GM23248 (cell line): ENCODE measurements at regions not wholly inside any gene's neighbourhood (a gene's known extent, or its start where the extent isn't known, plus 50 kb on each side); places are given as distances from the start of the nearest gene placed in this dataset.

ENCODE experiments used
- DNase-seq: peaks from one replicate; pipeline ENCODE4 v3.0.0-alpha.2; 2015
- H2AFZ ChIP-seq: fragments of 200-600 bp; sonication (generic); 2 replicates; pipeline ENCODE4 v1.6.1; 2016; ENCODE audit warnings: antibody characterized with exemption
- H3F3A ChIP-seq: fragments of 200-600 bp; sonication (generic); 2 replicates; pipeline ENCODE4 v1.6.1; 2016; ENCODE audit warnings: mild to moderate bottlenecking, antibody characterized with exemption, mixed run types; ENCODE audit not compliant: insufficient read depth
- H3K27ac ChIP-seq: fragments of 200-600 bp; sonication (generic); 2 replicates; pipeline ENCODE4 v1.5.1; 2016; ENCODE audit warnings: mild to moderate bottlenecking
- H3K27me3 ChIP-seq: fragments of 200-600 bp; sonication (generic); replicated peaks from 2 replicates; pipeline ENCODE4 v1.6.1; 2016; ENCODE audit warnings: mild to moderate bottlenecking; ENCODE audit not compliant: insufficient read depth
- H3K36me3 ChIP-seq: fragments of 200-600 bp; sonication (generic); 2 replicates; pipeline ENCODE4 v1.6.1; 2016; ENCODE audit warnings: low read depth, mild to moderate bottlenecking
- H3K4me1 ChIP-seq: fragments of 200-600 bp; sonication (generic); 2 replicates; pipeline ENCODE4 v1.6.1; 2016; ENCODE audit warnings: mild to moderate bottlenecking; ENCODE audit not compliant: insufficient read depth
- H3K4me2 ChIP-seq: fragments of 200-600 bp; sonication (generic); one replicate; pipeline ENCODE4 v1.6.1; 2016; ENCODE audit warnings: mild to moderate bottlenecking; ENCODE audit not compliant: unreplicated experiment
- H3K4me3 ChIP-seq: fragments of 200-600 bp; sonication (generic); 2 replicates; pipeline ENCODE4 v1.5.1; 2016; ENCODE audit warnings: mild to moderate bottlenecking
- H3K79me2 ChIP-seq: fragments of 200-600 bp; sonication (generic); 2 replicates; pipeline ENCODE4 v1.6.1; 2016; ENCODE audit warnings: mild to moderate bottlenecking; ENCODE audit not compliant: insufficient read depth
- H3K9ac ChIP-seq: fragments of 200-600 bp; sonication (generic); 2 replicates; pipeline ENCODE4 v1.6.1; 2016; ENCODE audit warnings: mild to moderate bottlenecking
- H3K9me2 ChIP-seq: fragments of 200-600 bp; sonication (generic); 2 replicates; pipeline ENCODE4 v1.6.1; 2016; ENCODE audit warnings: mixed run types, mild to moderate bottlenecking, moderate library complexity; ENCODE audit not compliant: insufficient read depth
- H3K9me3 ChIP-seq: fragments of 200-600 bp; sonication (generic); one replicate; pipeline ENCODE4 v1.6.1; 2017; ENCODE audit warnings: low read depth
- H4K20me1 ChIP-seq: fragments of 200-600 bp; sonication (generic); 2 replicates; pipeline ENCODE4 v1.6.0; 2016; ENCODE audit not compliant: insufficient read depth
- EZH2 ChIP-seq: fragments of 200-600 bp; sonication (generic); IDR thresholded peaks from 2 replicates; pipeline ENCODE4 v1.6.1; 2018; ENCODE audit warnings: antibody characterized with exemption, mild to moderate bottlenecking; ENCODE audit not compliant: insufficient read depth, poor library complexity, severe bottlenecking
- EZH2phosphoT487 ChIP-seq: fragments of 200-600 bp; sonication (generic); IDR thresholded peaks from 2 replicates; pipeline ENCODE4 v1.6.1; 2018; ENCODE audit warnings: antibody characterized with exemption, moderate library complexity, mild to moderate bottlenecking, low read depth; ENCODE audit not compliant: insufficient read depth
- WGBS, 2 experiments: methylation state at CpG; one replicate each; pipeline ENCODE4 v1.1.6; 2015 to 2017; ENCODE audit warnings: low lambda C conversion rate in 2 of 2, low coverage in 1 of 2; ENCODE audit errors: missing lambda C conversion rate in 2 of 2; 5-methylcytosine and 5-hydroxymethylcytosine counted together
- in situ Hi-C: fragments of 300-500 bp; cut with MboI; formaldehyde crosslinking; loops from 2 replicates; pipeline ENCODE4 v1.15.0; 2020

DNA sequence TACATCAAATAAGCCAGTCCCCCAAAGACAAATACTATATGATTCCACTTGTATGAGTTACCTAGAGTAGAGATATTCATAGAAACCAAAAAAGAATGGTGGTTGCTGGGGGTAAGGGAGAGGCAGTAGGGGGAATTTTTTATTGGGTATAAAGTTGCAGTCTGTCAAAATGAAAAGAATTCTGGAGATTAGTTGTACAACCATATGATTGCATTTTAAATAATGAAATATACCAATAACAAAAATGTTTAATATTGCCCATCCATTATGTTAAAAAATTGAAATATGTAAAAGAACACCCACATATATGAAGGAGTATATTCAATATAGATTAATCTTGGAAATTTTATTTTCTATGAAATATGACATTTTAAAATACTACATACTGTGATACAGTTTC is 1383.5 kb downstream of the FSCB start:
- in situ Hi-C loops = no loop called here
- Histone ChIP-seq H3K4me3 (no peak overlapping the region), H3K27me3 (no peaks in the 10 kb centered on the region), H2AFZ (no peak overlapping the region), H3K36me3 (no peaks in the 10 kb centered on the region), H3K4me2 (no peak overlapping the region), H3K9me3 (no peaks in the 10 kb centered on the region), H3K27ac (no peak overlapping the region), H3F3A (no peaks in the 10 kb centered on the region), H3K4me1 (no peaks in the 10 kb centered on the region), H3K9ac (no peak overlapping the region), H3K9me2 (no peaks in the 10 kb centered on the region), H3K79me2 (no peaks in the 10 kb centered on the region), H4K20me1 (no peaks in the 10 kb centered on the region)
- DNase-seq = no peak
- TF ChIP-seq EZH2phosphoT487 (no peak), EZH2 (no peak)

DNA sequence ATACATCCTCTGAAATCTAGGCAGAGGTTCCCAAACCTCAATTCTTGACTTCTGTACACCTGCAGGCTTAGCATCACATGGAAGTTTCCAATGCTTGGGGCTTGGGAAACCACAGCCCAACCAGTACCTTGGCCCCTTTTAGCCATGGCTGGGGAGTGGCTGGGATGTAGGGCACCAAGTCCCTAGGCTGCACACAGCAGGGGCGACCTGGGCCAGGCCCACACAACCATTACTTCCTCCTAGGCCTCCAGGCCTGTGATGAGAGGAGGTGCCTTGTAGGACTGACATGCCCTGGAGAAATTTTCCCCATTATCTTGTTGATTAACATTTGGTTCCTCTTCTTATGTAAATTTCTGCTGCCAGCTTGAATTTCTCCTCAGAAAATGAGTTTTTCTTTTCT is 1387.4 kb downstream of the FSCB start:
- no peak overlapping the region for H3K9ac ChIP-seq
- TF ChIP-seq EZH2 (no peak), EZH2phosphoT487 (no peak)
- H3K36me3 ChIP-seq = no peaks in the 10 kb centered on the region
- H4K20me1 ChIP-seq = no peaks in the 10 kb centered on the region
- no peak overlapping the region for H2AFZ ChIP-seq
- H3K4me2 ChIP-seq = no peak overlapping the region
- no peaks in the 10 kb centered on the region for H3K79me2 ChIP-seq
- in situ Hi-C loops = no loop called here
- no peaks in the 10 kb centered on the region for H3K9me3 ChIP-seq
- no peak for DNase-seq
- no peaks in the 10 kb centered on the region for H3K4me1 ChIP-seq
- no peaks in the 10 kb centered on the region for H3K9me2 ChIP-seq
- 0% methylated on average over 1 of the region's 1 CpG for WGBS, 2 experiments
- H3K4me3 ChIP-seq = no peak overlapping the region
- no peaks in the 10 kb centered on the region for H3K27me3 ChIP-seq
- no peaks in the 10 kb centered on the region for H3F3A ChIP-seq
- H3K27ac ChIP-seq = no peak overlapping the region

- in situ Hi-C loops = no loop called here
- H3K9me2 ChIP-seq = no peaks in the 10 kb centered on the region
- no peak overlapping the region for H3K4me2 ChIP-seq
- H2AFZ ChIP-seq = no peak overlapping the region
- 0 to 1% methylated on average over 3 of the region's 3 CpGs for WGBS, 2 experiments
- no peak for TF ChIP-seq EZH2phosphoT487
- H3K4me1 ChIP-seq = no peaks in the 10 kb centered on the region
- H3K36me3 ChIP-seq = no peaks in the 10 kb centered on the region
- H3F3A ChIP-seq = no peaks in the 10 kb centered on the region
- H3K9ac ChIP-seq = no peak overlapping the region
- H3K9me3 ChIP-seq = no peaks in the 10 kb centered on the region
- no peak for DNase-seq
- no peaks in the 10 kb centered on the region for H3K27me3 ChIP-seq
- no peak overlapping the region for H3K4me3 ChIP-seq
- H3K27ac ChIP-seq = no peak overlapping the region
- H3K79me2 ChIP-seq = no peaks in the 10 kb centered on the region
- no peaks in the 10 kb centered on the region for H4K20me1 ChIP-seq
Observed at GRCh38 chr14:43116341-43116740, 1390.7 kb downstream of the FSCB start.

DNA sequence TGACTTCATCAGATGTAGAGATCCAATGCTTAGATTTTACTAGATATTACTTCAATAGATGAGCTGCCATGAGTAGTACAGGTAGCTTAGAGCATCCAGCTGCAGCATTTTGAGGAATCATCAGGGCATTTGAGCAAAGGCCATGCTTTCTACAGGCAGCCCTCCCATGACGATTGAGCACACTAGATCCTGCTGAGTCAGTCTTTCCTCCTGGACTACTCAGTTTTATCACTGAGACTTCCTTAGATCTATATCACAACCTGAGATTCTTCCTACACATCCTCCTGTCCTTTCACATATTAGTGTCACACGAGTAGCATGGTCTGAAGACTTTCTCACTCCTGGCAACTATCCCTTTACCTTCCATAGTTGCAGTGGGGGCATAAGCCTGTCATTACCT is 1401.8 kb downstream of the FSCB start:
- Histone ChIP-seq H3K9me2 (no peaks in the 10 kb centered on the region), H3K36me3 (no peaks in the 10 kb centered on the region), H3K79me2 (no peaks in the 10 kb centered on the region), H3K9ac (no peak overlapping the region), H3K4me2 (no peak overlapping the region), H3K27ac (no peak overlapping the region), H3F3A (no peaks in the 10 kb centered on the region), H4K20me1 (no peaks in the 10 kb centered on the region), H3K9me3 (no peaks in the 10 kb centered on the region), H3K4me1 (no peaks in the 10 kb centered on the region), H2AFZ (no peak overlapping the region), H3K4me3 (no peak overlapping the region), H3K27me3 (no peaks in the 10 kb centered on the region)
- no peak for DNase-seq
- no peak for TF ChIP-seq EZH2phosphoT487
- in situ Hi-C loops = no loop called here
- WGBS, 2 experiments = 20 to 24% methylated on average over 2 of the region's 2 CpGs

DNA sequence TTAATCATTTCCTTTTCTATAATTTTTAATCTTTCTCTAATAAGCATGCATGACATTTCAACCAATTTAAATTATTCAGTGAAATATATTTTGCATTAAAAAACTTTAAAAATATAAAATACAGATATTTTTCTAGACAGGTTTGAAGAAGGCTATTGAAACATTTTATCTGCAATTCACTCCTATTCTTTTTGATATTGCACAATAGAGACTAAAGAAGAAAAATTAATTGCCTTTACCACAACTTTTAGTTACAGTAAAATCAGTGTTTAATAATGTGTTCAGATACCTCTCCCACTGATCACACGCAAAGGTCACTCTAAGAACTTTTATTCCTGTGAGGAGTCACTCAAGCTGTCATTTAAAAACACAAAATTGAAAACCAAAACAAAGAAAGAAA is 1416.7 kb downstream of the FSCB start:
- no peaks in the 10 kb centered on the region for H3K9me2 ChIP-seq
- no peak for TF ChIP-seq EZH2
- no peak for TF ChIP-seq EZH2phosphoT487
- no peaks in the 10 kb centered on the region for H3F3A ChIP-seq
- no peaks in the 10 kb centered on the region for H3K9me3 ChIP-seq
- no peak overlapping the region for H3K27ac ChIP-seq
- H3K4me3 ChIP-seq = no peak overlapping the region
- no peaks in the 10 kb centered on the region for H3K27me3 ChIP-seq
- H2AFZ ChIP-seq = no peak overlapping the region
- no peak overlapping the region for H3K4me2 ChIP-seq
- H3K9ac ChIP-seq = no peak overlapping the region
- WGBS, 2 experiments = 45 to 53% methylated on average over 1 of the region's 1 CpG
- DNase-seq = no peak
- H3K4me1 ChIP-seq = no peaks in the 10 kb centered on the region
- no peaks in the 10 kb centered on the region for H3K79me2 ChIP-seq
- no peaks in the 10 kb centered on the region for H3K36me3 ChIP-seq
- H4K20me1 ChIP-seq = no peaks in the 10 kb centered on the region
- in situ Hi-C loops = no loop called here
